IMR-90 (cell line): ENCODE measurements at regions not wholly inside any gene's neighbourhood (a gene's known extent, or its start where the extent isn't known, plus 50 kb on each side); places are given as distances from the start of the nearest gene placed in this dataset.

Experiments
- ATAC-seq: fragments of 200-7000 bp; cut with Tn5 transposase; 2 replicates; pipeline ENCODE4 v1.9.1; 2020; ENCODE audit warnings: low read depth, mild to moderate bottlenecking, moderate library complexity
- BruUV-seq: library from RNA; stranded (reverse); fragments of 400-500 nt; replicated peaks from 2 replicates; lab custom pipeline; 2021; lab: Mats Ljungman, UMichigan
- CTCF ChIA-PET: fragments of 300-600 bp; formaldehyde crosslinking; extraction: SDS; loops from one replicate; lab custom pipeline; 2021; ENCODE audit warnings: antibody characterized with exemption; lab: Yijun Ruan, JAX
- POLR2A ChIA-PET: fragments of 300-600 bp; sonication (Branson Sonifier 250); formaldehyde crosslinking; loops from one replicate; lab custom pipeline; 2022; ENCODE audit warnings: antibody characterized with exemption; ENCODE audit not compliant: unreplicated experiment; lab: Charles Lee
- DNase-seq: peaks from one replicate; pipeline ENCODE4 v3.0.0; 2013
- H2AFZ ChIP-seq: replicated peaks from 2 replicates; pipeline ENCODE3; 2013; ENCODE audit warnings: low read length, mild to moderate bottlenecking; ENCODE audit not compliant: poor library complexity
- H2AK5ac ChIP-seq: 2 replicates; pipeline ENCODE4 v1.6.1; 2013; ENCODE audit warnings: low read depth, low read length, inconsistent platforms
- H2AK9ac ChIP-seq: replicated peaks from 2 replicates; pipeline ENCODE3; 2013; ENCODE audit warnings: mild to moderate bottlenecking, low read depth, low read length, moderate library complexity; ENCODE audit not compliant: poor library complexity
- H2BK120ac ChIP-seq: 2 replicates; pipeline ENCODE4 v1.6.1; 2013; ENCODE audit warnings: low read depth, low read length, inconsistent platforms
- H2BK15ac ChIP-seq: 3 replicates; pipeline ENCODE4 v1.6.1; 2013; ENCODE audit warnings: low read depth, low read length, inconsistent platforms
- H2BK20ac ChIP-seq: 2 replicates; pipeline ENCODE4 v1.6.1; 2013; ENCODE audit warnings: low read depth, mild to moderate bottlenecking, inconsistent platforms, low read length, moderate library complexity
- H2BK5ac ChIP-seq: 2 replicates; pipeline ENCODE4 v1.6.1; 2013; ENCODE audit warnings: mild to moderate bottlenecking, low read depth, low read length, inconsistent platforms; ENCODE audit not compliant: poor library complexity, severe bottlenecking
- H3K14ac ChIP-seq: replicated peaks from 2 replicates; pipeline ENCODE4 v1.6.1; 2013; ENCODE audit warnings: low read depth, low read length, inconsistent platforms
- H3K18ac ChIP-seq: 2 replicates; pipeline ENCODE4 v1.6.1; 2013; ENCODE audit warnings: low read depth, low read length, control low read depth
- H3K23ac ChIP-seq: 2 replicates; pipeline ENCODE4 v1.6.1; 2013; ENCODE audit warnings: low read depth, low read length, inconsistent platforms
- H3K27ac ChIP-seq: 2 replicates; pipeline ENCODE4 v1.5.1; 2013; ENCODE audit warnings: mild to moderate bottlenecking, control low read depth, low read length; ENCODE audit not compliant: insufficient read depth
- H3K27me3 ChIP-seq: 2 replicates; pipeline ENCODE4 v1.6.1; 2013; ENCODE audit warnings: low read length; ENCODE audit not compliant: control insufficient read depth, insufficient read depth
- H3K36me3 ChIP-seq: 2 replicates; pipeline ENCODE4 v1.6.1; 2013; ENCODE audit warnings: low read length, mixed read lengths; ENCODE audit not compliant: control insufficient read depth, insufficient read depth
- H3K4ac ChIP-seq: 2 replicates; pipeline ENCODE4 v1.6.1; 2013; ENCODE audit warnings: low read depth, low read length, inconsistent platforms
- H3K4me1 ChIP-seq: 2 replicates; pipeline ENCODE4 v1.6.1; 2013; ENCODE audit warnings: low read length, mixed read lengths; ENCODE audit not compliant: control insufficient read depth, insufficient read depth
- H3K4me2 ChIP-seq: 2 replicates; pipeline ENCODE4 v1.6.1; 2013; ENCODE audit warnings: low read depth, mild to moderate bottlenecking, control low read depth, low read length, moderate library complexity
- H3K4me3 ChIP-seq: 2 replicates; pipeline ENCODE4 v1.5.1; 2013; ENCODE audit warnings: low read depth, mild to moderate bottlenecking, control low read depth, low read length, moderate library complexity; ENCODE audit not compliant: insufficient read depth
- H3K56ac ChIP-seq: 2 replicates; pipeline ENCODE4 v1.6.1; 2013; ENCODE audit warnings: low read length, inconsistent platforms; ENCODE audit not compliant: insufficient read depth; ENCODE audit errors: extremely low read depth
- H3K79me1 ChIP-seq, 2 experiments: 2 replicates each; pipeline ENCODE4 v1.6.1; 2013; ENCODE audit warnings: low read length in 2 of 2, inconsistent platforms in 1 of 2, low read depth in 1 of 2
- H3K9ac ChIP-seq: 2 replicates; pipeline ENCODE4 v1.6.1; 2013; ENCODE audit warnings: low read depth, low read length, control low read depth
- H3K9me1 ChIP-seq: 2 replicates; pipeline ENCODE4 v1.6.1; 2013; ENCODE audit warnings: low read length, inconsistent platforms; ENCODE audit not compliant: insufficient read depth
- H3K9me3 ChIP-seq: 2 replicates; pipeline ENCODE4 v1.6.1; 2013; ENCODE audit warnings: low read length; ENCODE audit not compliant: control insufficient read depth, insufficient read depth
- H4K20me1 ChIP-seq: 2 replicates; pipeline ENCODE4 v1.6.1; 2013; ENCODE audit warnings: low read length, inconsistent platforms; ENCODE audit not compliant: insufficient read depth
- H4K5ac ChIP-seq: 2 replicates; pipeline ENCODE4 v1.6.1; 2013; ENCODE audit warnings: mild to moderate bottlenecking, low read depth, low read length, control low read depth
- H4K8ac ChIP-seq, 2 experiments: 2 replicates each; pipeline ENCODE4 v1.6.1; 2013; ENCODE audit warnings: low read depth in 2 of 2, low read length in 2 of 2, control low read depth in 1 of 2, inconsistent platforms in 1 of 2
- H4K91ac ChIP-seq: 2 replicates; pipeline ENCODE4 v1.6.1; 2013; ENCODE audit warnings: low read depth, low read length, inconsistent platforms; ENCODE audit not compliant: insufficient read depth
- BHLHE40 ChIP-seq: fragments of 150-350 bp; IDR thresholded peaks from 2 replicates; pipeline ENCODE4 v1.6.1; 2016; ENCODE audit warnings: mild to moderate bottlenecking, low read depth, low read length
- CEBPB ChIP-seq: IDR thresholded peaks from 2 replicates; pipeline ENCODE4 v1.6.1; 2012; ENCODE audit warnings: low read depth, low read length, improper control_type of control experiment
- CTCF ChIP-seq: conservative IDR thresholded peaks from 2 replicates; pipeline ENCODE4 v1.5.1; 2012; ENCODE audit warnings: mild to moderate bottlenecking, low read depth, low read length, improper control_type of control experiment
- FOS ChIP-seq: fragments of 150-350 bp; IDR thresholded peaks from 2 replicates; pipeline ENCODE4 v1.6.1; 2016; ENCODE audit warnings: low read depth, low read length
- MXI1 ChIP-seq: IDR thresholded peaks from 2 replicates; pipeline ENCODE4 v1.6.1; 2012; ENCODE audit warnings: low read depth, mild to moderate bottlenecking, low read length, moderate library complexity, borderline replicate concordance
- USF2 ChIP-seq: fragments of 150-350 bp; IDR thresholded peaks from 2 replicates; pipeline ENCODE4 v1.6.1; 2017; ENCODE audit warnings: mild to moderate bottlenecking, antibody characterized with exemption, low read length, low read depth
- WGBS, 2 experiments: methylation state at CpG; one replicate each; pipeline versions ENCODE4 v1.1.5 to v1.1.7; 2013; ENCODE audit warnings: missing lambda C conversion rate in 2 of 2; ENCODE audit not compliant: insufficient read length in 1 of 2; ENCODE audit errors: extremely low coverage in 2 of 2; 5-methylcytosine and 5-hydroxymethylcytosine counted together
- dilution Hi-C: fragments of 300-500 bp; cut with HindIII; formaldehyde crosslinking; loops from one replicate; pipeline ENCODE4 v1.14.3; 2018; ENCODE audit warnings: low sequenced_read_pairs; ENCODE audit not compliant: unreplicated experiment
- in situ Hi-C: fragments of 300-500 bp; cut with MboI; formaldehyde crosslinking; loops from 3 replicates; pipeline ENCODE4 v1.14.3; 2019; ENCODE audit warnings: low sequenced_read_pairs, inconsistent platforms, mixed read lengths
- intact Hi-C: fragments of 100-400 bp; cut with micrococcal nuclease; formaldehyde crosslinking; loops from 2 replicates; pipeline ENCODE4 v1.10.0; 2022

GRCh38 chr2:172233987-172234715 lies 131.5 kb upstream of the DLX2 start:
- ChIA-PET POLR2A (no interaction called here), CTCF (no interaction called here)
- H4K20me1 ChIP-seq, result peaks cover 7% of the 10 kb centered on the region; the same call in 1 of the 2 replicates
- no peak overlapping the region; the same call in 1 of the 2 replicates for H4K5ac ChIP-seq
- H3K27me3 ChIP-seq, result peaks cover 12% of the 10 kb centered on the region
- no peaks in the 10 kb centered on the region for H3K79me1 ChIP-seq
- no TSS peak for BruUV-seq
- H2BK15ac ChIP-seq, result no peak overlapping the region; the same call in 2 of the 3 replicates
- peak overlapping the region; percentile 58 for H3K4ac ChIP-seq
- dilution Hi-C loops, result no loop called here
- H4K8ac ChIP-seq, result peak overlapping the region in 1 of 2 experiments; percentile 21; a peak in 1 of 4 replicates
- peak overlapping the region; percentile 52; the same call in 1 of the 2 replicates for H3K14ac ChIP-seq
- no peak overlapping the region; the same call in 1 of the 2 replicates for H3K56ac ChIP-seq
- H2AK9ac ChIP-seq, result peak overlapping the region; percentile 26
- peak overlapping the region; percentile 79 for H2AK5ac ChIP-seq
- no peak for ATAC-seq
- H3K4me3 ChIP-seq, result no peak overlapping the region
- peak overlapping the region; percentile 37; the same call in 1 of the 2 replicates for H2BK120ac ChIP-seq
- WGBS, 2 experiments, result 95% methylated on average over 4 of the region's 9 CpGs; no CpG with 5 or more reads in 1 of the 2 experiments
- H2AFZ ChIP-seq, result peak overlapping the region; percentile 86
- H2BK20ac ChIP-seq, result peak overlapping the region; percentile 29
- no peaks in the 10 kb centered on the region for H3K9me3 ChIP-seq
- H3K23ac ChIP-seq, result peak overlapping the region; percentile 31; the same call in 1 of the 2 replicates
- peak overlapping the region; percentile 30; the same call in 1 of the 2 replicates for H3K18ac ChIP-seq
- no peaks in the 10 kb centered on the region for H3K36me3 ChIP-seq
- H2BK5ac ChIP-seq, result no peak overlapping the region
- H3K27ac ChIP-seq, result no peak overlapping the region
- DNase-seq, result no peak
- H4K91ac ChIP-seq, result peak overlapping the region; percentile 22; the same call in 1 of the 2 replicates
- intact Hi-C loops, result loop anchor here (2.0 kb wide), 1 partner anchor 17 kb away; no protein-coding TSS in a partner anchor
- TF ChIP-seq CTCF, result no peak
- TF ChIP-seq BHLHE40, result no peak
- TF ChIP-seq CEBPB, result no peak
- no peak for TF ChIP-seq MXI1
- no peak for TF ChIP-seq FOS
- no peak for TF ChIP-seq USF2
- in situ Hi-C loops, result no loop called here
- H3K4me1 ChIP-seq, result peaks cover 24% of the 10 kb centered on the region
- peaks cover 17% of the 10 kb centered on the region for H3K9me1 ChIP-seq
- H3K9ac ChIP-seq, result no peak overlapping the region
- no peak overlapping the region for H3K4me2 ChIP-seq
